Tibial artery (tissue), 4 donors: ENCODE measurements at regions not wholly inside any gene's neighbourhood (a gene's known extent, or its start where the extent isn't known, plus 50 kb on each side); places are given as distances from the start of the nearest gene placed in this dataset.

ENCODE experiments used
- DNase-seq, 2 donors: peaks; one replicate each; pipeline ENCODE4 v3.0.0-alpha.2; 2019
- H3K27ac ChIP-seq, 2 donors: fragments of 200-600 bp; sonication (generic) in 1 of 2; 1 replicate in 1 of 2; 2 replicates in 1 of 2; pipeline ENCODE4 v1.5.1; 2018 to 2019; ENCODE audit warnings: mild to moderate bottlenecking in 1 of 2
- H3K27me3 ChIP-seq, 2 donors: fragments of 200-600 bp; sonication (generic) in 1 of 2; one replicate each; pipeline versions ENCODE4 v1.5.1 to v1.6.0; 2016 to 2019
- H3K36me3 ChIP-seq, 3 donors: fragments of 200-600 bp; sonication (generic) in 2 of 3; one replicate each; pipeline ENCODE4 v1.5.1; 2016 to 2019; ENCODE audit warnings: mild to moderate bottlenecking in 2 of 3
- H3K4me1 ChIP-seq, 4 donors: fragments of 200-600 bp; sonication (generic) in 2 of 4; 1 replicate in 3 of 4; 2 replicates in 1 of 4; pipeline ENCODE4 v1.5.1; 2016 to 2019
- H3K4me3 ChIP-seq, 2 donors: fragments of 200-600 bp; sonication (generic) in 1 of 2; 1 replicate in 1 of 2; 2 replicates in 1 of 2; pipeline ENCODE4 v1.5.1; 2018 to 2019; ENCODE audit warnings: mild to moderate bottlenecking in 2 of 2
- H3K9me3 ChIP-seq, 3 donors: fragments of 200-600 bp; sonication (generic) in 1 of 3; one replicate each; pipeline ENCODE4 v1.5.1; 2016 to 2019
- CTCF ChIP-seq, 2 experiments: fragments of 200-600 bp in 1 of 2; fragments of 450-650 bp in 1 of 2; IDR thresholded peaks; one replicate each; pipeline ENCODE4 v1.5.1; 2017 to 2019; ENCODE audit warnings: antibody characterized with exemption in 2 of 2, mild to moderate bottlenecking in 1 of 2, moderate library complexity in 1 of 2
- intact Hi-C: fragments of 100-400 bp; cut with DNase I; formaldehyde crosslinking; loops from one replicate; pipeline ENCODE4 v1.15.0; 2023; ENCODE audit warnings: low total_unique reads

GRCh38 chr3:105228696-105229095, 138.0 kb upstream of the ALCAM start:
- DNase-seq = no peak
- intact Hi-C loops = no loop called here
- no peak for TF ChIP-seq CTCF (IDR thresholded peaks at IDR 0.05)

GRCh38 chr3:105232553-105232952, 134.2 kb upstream of the ALCAM start:
- no peaks in the 10 kb centered on the region for H3K36me3 ChIP-seq
- no peak overlapping the region for H3K27ac ChIP-seq
- H3K4me1 ChIP-seq = peaks cover 0 to 5% (median 0%) of the 10 kb centered on the region in 4 donors
- no peaks in the 10 kb centered on the region for H3K9me3 ChIP-seq
- no peak overlapping the region for H3K4me3 ChIP-seq
- H3K27me3 ChIP-seq = no peaks in the 10 kb centered on the region
- TF ChIP-seq CTCF (IDR thresholded peaks at IDR 0.05) = no peak
- intact Hi-C loops = no loop called here
- no peak for DNase-seq

More at GRCh38 chr3:105228696-105229095, 138.0 kb upstream of the ALCAM start:
- no peaks in the 10 kb centered on the region for H3K27me3 ChIP-seq
- no peaks in the 10 kb centered on the region for H3K36me3 ChIP-seq
- no peak overlapping the region for H3K4me3 ChIP-seq
- no peaks in the 10 kb centered on the region for H3K9me3 ChIP-seq
- H3K27ac ChIP-seq = no peak overlapping the region
- H3K4me1 ChIP-seq = peaks cover 0 to 5% (median 0%) of the 10 kb centered on the region in 4 donors

GRCh38 chr3:105233010-105233409, 133.7 kb upstream of the ALCAM start:
- intact Hi-C loops = no loop called here
- Histone ChIP-seq H3K36me3 (no peaks in the 10 kb centered on the region), H3K4me1 (peaks cover 0 to 5% (median 0%) of the 10 kb centered on the region in 4 donors), H3K9me3 (no peaks in the 10 kb centered on the region), H3K27ac (no peak overlapping the region), H3K27me3 (no peaks in the 10 kb centered on the region), H3K4me3 (no peak overlapping the region)
- no peak for DNase-seq
- no peak for TF ChIP-seq CTCF (IDR thresholded peaks at IDR 0.05)

GRCh38 chr3:105235221-105235620, 131.5 kb upstream of the ALCAM start:
- no peak overlapping the region for H3K27ac ChIP-seq

GRCh38 chr3:105235785-105236184, 130.9 kb upstream of the ALCAM start:
- no peaks in the 10 kb centered on the region for H3K27me3 ChIP-seq
- H3K4me1 ChIP-seq = peaks cover 0 to 5% (median 0%) of the 10 kb centered on the region in 4 donors
- H3K4me3 ChIP-seq = no peak overlapping the region
- no peak overlapping the region for H3K27ac ChIP-seq
- no peak for TF ChIP-seq CTCF (IDR thresholded peaks at IDR 0.05)
- DNase-seq = no peak
- no peaks in the 10 kb centered on the region for H3K36me3 ChIP-seq
- intact Hi-C loops = no loop called here
- no peaks in the 10 kb centered on the region for H3K9me3 ChIP-seq

More at GRCh38 chr3:105235221-105235620, 131.5 kb upstream of the ALCAM start:
- no peak for DNase-seq
- Histone ChIP-seq H3K4me1 (peaks cover 0 to 5% (median 0%) of the 10 kb centered on the region in 4 donors), H3K4me3 (no peak overlapping the region), H3K9me3 (no peaks in the 10 kb centered on the region), H3K36me3 (no peaks in the 10 kb centered on the region), H3K27me3 (no peaks in the 10 kb centered on the region)
- intact Hi-C loops = no loop called here
- no peak for TF ChIP-seq CTCF (IDR thresholded peaks at IDR 0.05)

GRCh38 chr3:105238367-105238766, 128.3 kb upstream of the ALCAM start:
- Histone ChIP-seq H3K27ac (no peak overlapping the region), H3K36me3 (no peaks in the 10 kb centered on the region), H3K4me1 (no peaks in the 10 kb centered on the region), H3K9me3 (no peaks in the 10 kb centered on the region), H3K27me3 (no peaks in the 10 kb centered on the region), H3K4me3 (no peak overlapping the region)
- no peak for TF ChIP-seq CTCF (IDR thresholded peaks at IDR 0.05)
- intact Hi-C loops = no loop called here
- no peak for DNase-seq
